GM19452 (cell line): ENCODE measurements at regions not wholly inside any gene's neighbourhood (a gene's known extent, or its start where the extent isn't known, plus 50 kb on each side); places are given as distances from the start of the nearest gene placed in this dataset.

Experiments
- ATAC-seq: cut with Tn5 transposase; IDR thresholded peaks from one replicate; pipeline ENCODE4 v1.9.1; 2021; ENCODE audit not compliant: unreplicated experiment

- ATAC-seq = no peak
These were observed 241.6 kb upstream of the CD180 start for GRCh38 chr5:67437905-67438845.

GRCh38 chr5:67435032-67435431, 238.4 kb upstream of the CD180 start:
- ATAC-seq = no peak

DNA sequence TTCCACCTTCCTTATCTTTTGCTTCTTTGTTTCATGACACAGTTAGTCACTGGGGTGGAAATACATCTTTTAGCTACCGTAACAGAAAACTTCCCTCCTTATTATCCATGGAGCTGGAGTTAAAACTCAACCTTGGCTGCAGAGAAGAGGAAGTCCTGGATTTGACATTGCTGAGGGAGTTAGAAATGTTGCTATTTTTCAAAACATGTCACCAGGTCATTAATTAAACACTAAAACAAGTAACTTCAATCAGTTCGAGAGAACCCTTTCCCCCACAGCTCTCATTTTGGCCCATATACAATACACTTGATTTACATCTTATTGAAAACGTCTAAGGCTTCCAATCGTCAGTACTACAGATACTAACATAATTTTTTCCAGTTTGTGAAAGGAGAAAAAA, 237.9 kb upstream of the CD180 start:
- ATAC-seq = no peak

GRCh38 chr5:67432606-67433005, 236.0 kb upstream of the CD180 start:
- no peak for ATAC-seq

- no peak for ATAC-seq
These were observed 234.6 kb upstream of the CD180 start for GRCh38 chr5:67431191-67431590.

GRCh38 chr5:67427850-67428298, 231.3 kb upstream of the CD180 start:
- no peak for ATAC-seq

DNA sequence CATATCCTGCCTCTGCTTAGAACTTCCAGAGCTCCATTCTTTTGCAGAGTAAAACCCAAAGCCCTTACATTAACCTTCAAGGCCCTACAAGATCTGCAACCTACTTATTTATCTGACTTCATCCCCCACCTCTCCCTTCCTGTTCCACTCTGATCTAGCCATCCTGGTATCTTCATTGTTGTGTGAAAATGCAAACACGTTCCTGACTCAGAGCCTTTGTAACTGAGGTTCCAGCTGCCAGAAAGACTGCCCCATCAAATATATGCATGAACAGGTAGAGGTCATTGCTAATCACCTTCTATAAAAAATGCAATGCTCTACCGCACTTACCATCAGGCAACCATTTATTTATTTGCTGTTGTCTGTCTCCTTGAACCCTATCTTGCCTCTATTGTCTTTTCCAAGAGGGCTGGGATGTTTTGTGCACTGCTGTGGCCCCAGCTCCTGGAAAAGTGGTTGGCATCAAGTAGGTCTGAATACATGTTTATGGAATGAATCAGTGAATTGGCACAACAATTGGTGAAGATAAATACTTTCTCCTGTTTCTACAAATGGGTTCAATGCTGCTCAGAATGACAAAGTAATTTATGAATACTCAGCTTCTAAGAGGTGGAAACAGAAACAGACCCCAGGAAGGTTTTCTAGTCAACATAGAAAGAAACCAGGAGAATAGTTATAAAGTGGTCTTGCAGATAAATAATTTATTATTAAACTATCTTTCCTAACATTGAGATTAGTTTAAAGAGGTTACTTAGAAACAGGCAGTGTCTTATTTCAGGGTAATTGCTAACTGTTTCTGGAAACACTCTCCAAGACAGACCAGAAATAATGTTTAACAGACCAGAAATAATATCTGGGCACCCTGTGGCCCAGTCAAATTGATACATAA, 230.6 kb upstream of the CD180 start:
- no peak for ATAC-seq

GRCh38 chr5:67425514-67425913, 228.9 kb upstream of the CD180 start:
- ATAC-seq = no peak

DNA sequence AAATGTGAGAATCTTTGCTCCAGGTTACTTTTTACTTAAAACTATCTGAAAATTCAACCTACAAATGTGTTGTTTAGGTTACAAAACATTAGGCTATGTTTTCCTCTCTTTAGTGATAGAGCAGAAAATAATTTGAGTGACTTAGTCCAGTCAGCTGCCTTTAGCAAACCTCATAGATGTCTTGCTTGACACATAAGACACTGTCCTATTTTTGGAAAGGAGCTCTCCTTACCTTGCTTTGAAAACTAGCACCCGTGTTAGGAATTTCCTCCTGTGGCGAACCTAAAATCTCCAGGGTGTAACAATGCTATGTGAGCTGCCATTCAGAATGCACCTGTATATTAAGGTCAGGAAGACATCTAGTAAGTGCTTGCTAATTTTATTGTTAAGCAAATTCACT, 221.2 kb upstream of the CD180 start:
- ATAC-seq = no peak

- no peak for ATAC-seq
These were observed 220.4 kb upstream of the CD180 start for GRCh38 chr5:67416986-67417385.

DNA sequence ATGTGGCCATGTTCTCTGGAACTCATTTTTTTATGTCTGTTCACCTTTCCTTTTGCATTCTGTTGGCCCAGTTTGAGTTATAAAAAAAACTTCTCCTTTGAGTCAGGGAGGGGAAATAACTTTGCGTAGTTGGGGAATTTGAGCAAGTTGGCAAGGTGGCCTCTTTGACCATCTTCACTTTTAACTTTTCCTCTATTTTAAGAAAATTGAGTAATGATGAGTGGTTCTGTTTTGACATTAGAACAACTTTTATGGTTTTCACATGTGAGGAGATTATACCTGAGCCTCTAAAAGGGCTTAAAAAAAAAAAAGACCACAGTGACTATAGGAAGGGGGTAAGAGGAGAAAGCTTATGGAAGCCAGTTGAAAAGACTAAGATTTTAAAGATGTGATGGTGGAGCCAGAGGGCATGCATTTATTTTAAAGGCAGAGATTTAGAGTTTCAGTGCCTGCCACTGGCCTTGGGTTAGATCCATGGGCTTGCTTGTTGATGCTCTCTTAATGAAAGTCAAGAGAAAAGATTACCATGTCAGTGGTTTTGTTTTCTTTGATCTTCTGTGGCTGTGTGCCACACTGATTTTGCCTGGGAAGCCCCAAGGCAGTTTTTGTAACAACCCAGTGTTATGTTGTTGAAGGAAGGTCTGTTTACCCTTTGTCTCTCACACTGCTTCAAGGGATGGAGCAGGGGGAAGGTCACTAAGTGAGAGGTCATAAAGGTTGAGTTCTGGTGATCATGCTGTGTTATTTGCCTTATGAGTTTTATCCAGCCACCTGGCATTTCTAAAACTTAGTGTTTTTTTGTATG, 219.7 kb upstream of the CD180 start:
- no peak for ATAC-seq

GRCh38 chr5:67414712-67415111, 218.1 kb upstream of the CD180 start:
- ATAC-seq = no peak

DNA sequence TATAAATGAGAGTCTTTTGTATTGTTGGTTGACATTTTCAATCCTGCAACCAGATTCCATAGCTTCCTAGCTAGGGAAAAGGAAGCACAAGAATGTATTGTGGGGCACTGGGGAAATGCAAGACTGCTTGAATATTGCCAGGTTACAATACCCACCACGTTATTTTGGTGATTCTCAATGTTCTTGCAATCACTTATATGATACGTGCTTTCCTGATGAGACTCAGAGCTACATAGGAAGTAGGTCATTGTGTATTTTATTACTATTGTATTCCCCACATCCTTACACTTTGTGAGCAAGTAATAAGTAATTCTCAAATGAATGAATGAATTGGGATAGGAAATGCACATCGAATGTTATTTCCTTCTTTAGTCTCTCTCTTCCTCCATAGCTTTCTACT, 217.1 kb upstream of the CD180 start:
- no peak for ATAC-seq

DNA sequence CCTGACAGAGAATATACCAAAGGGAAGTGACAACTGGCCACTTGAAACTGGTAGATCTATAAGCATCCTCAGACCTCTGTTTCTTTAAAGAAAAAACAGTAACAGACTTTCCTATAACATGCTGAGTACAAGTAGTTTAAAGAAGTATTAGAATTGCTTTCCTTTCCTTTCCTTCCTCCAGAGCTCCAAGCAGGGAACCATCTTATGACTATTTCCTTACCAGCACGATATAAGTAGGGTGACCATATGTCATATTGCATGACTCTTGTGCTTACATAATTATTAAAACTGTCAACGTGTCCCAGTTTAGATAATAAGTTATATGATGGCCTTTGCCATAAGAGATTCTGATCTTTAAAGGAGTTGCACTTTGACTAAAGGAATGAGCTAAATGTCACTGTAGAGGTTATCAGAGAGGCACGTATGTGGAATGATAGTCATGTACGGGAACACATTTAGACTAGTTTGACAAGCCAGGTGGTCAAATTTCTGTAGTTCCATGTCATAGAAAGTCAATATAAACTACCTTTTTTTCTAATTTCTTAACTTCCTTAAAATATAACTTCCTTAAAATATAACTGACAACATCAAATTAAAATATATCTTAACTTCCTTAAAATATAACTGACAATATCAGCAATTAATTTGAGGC, 212.7 kb upstream of the CD180 start:
- no peak for ATAC-seq

DNA sequence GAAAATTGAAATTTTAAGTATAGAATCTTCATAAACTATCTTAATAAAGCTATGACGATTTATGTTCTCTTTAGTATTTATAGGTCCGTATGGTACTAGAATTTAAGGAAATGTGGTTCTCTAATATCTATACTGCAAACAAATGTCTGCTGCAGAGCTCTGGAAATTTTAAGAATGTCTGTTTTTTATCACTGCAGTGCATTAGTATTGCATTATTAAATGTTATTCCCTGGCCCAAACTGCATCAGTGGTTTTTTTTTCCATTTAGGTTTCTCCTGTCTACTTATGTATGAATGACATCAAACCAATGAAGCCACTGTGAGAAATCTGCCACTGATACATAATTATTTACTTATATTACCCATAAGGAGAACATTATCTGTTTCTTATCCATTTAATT, 211.4 kb upstream of the CD180 start:
- no peak for ATAC-seq

- ATAC-seq = no peak
These were observed 209.2 kb upstream of the CD180 start for GRCh38 chr5:67405755-67406154.

DNA sequence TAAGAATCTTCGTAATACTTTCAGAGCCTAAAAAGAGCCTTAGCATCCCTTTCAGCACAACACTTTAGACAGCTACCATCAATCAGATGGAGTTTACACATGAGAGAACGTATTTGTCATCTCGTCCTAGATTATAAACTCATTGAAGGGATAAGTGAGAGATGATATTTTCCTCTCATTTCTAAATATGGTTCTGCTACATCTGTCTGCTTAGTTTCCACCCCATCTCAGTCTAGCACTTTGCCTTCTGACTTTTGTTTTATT, 208.4 kb upstream of the CD180 start:
- ATAC-seq = no peak

DNA sequence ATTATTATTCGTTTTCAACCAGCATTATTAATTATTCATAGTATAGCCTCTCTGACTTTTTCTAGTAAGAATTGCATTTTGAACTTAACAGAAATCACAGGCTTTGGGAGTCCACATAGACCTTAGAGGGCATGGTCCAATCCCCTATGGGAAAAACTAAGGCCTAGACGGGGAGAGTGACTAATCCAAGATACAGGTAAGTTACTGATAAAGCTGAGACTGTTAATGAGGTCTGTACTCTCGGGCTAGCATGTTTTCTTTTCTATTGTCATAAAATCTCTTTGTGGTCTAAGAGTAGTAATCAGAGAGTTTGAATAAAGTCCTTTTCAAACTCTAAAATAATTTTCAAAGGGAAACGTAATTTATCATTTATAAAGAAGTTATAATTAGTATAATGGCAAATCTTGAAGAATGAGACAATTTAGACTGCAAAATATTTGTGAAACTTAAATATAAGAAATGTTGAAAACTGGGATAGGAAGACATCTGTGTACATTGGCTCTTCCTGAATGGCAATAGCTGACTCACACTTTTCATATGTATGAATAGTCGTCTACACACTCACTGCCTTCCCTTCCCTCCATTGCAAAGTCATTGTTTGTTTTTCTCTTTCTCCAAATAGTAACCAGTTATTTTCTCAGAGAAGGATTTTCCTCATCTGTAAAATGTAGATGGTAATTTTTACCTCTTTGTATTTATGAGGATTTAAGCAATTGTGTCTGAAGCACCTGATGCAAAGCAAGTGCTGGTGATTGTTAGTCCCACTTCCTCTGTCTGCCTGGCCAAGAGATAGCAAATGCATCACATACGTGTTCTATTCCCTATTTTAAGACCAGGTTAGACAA, 207.9 kb upstream of the CD180 start:
- ATAC-seq = no peak

DNA sequence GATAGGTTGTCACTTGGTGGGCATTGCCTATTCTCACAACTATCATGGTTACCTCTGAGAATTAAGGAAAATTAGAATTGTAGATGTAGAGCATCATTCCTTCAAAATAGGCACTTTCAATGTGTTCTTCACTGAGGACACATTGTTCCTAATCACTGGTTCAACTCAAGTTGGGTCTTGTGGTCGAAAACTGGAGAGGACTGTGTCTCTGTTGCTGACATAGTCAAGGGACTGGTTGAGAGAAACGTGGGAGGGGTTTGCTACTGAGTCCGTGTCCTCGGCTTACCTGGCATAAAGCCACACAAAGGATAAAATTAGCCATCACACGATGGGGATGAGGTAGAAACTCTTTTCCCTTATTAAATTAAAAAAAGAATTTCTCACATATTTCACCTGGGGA, 205.9 kb upstream of the CD180 start:
- no peak for ATAC-seq

DNA sequence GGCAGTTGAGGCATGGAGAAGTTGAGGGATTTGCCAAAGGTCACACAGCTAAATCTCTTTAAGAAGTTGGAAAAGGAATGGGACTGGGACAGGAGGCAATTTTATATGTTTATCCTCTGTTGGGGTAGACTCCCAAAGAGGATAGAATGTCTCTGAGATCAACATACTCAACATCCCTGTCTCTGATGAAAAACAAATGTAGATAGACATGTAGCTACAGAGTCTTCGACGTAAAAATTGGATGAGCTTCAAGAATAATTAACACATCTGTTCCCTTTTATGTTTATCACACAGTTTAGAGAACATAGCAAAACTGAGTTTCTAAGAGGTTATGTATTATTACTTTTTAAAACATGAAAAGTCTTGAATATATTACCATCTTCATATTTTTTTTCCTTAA, 204.6 kb upstream of the CD180 start:
- ATAC-seq = no peak
